GM13977 (cell line): ENCODE measurements at regions not wholly inside any gene's neighbourhood (a gene's known extent, or its start where the extent isn't known, plus 50 kb on each side); places are given as distances from the start of the nearest gene placed in this dataset.
"Not testable (repeated sequence)": the region's sequence is repeated elsewhere in the genome, so short reads cannot be mapped to it uniquely, and the experiment has no call there.

Experiments used
- DNase-seq: peaks from one replicate; pipeline ENCODE4 v3.0.0; 2012; ENCODE audit warnings: low spot score
- in situ Hi-C: fragments of 300-500 bp; cut with MboI; formaldehyde crosslinking; loops from one replicate; pipeline ENCODE4 v1.12.0; 2022; ENCODE audit warnings: low sequenced_read_pairs, low pct_unique_long_range_greater_than_20kb, mixed read lengths, inconsistent platforms; ENCODE audit not compliant: unreplicated experiment
- TF ChIP-seq, protein P1 (sequence below): IDR thresholded peaks from 2 replicates; pipeline ENCODE4 v1.5.1; 2012; ENCODE audit warnings: mild to moderate bottlenecking, control low read depth; ENCODE audit not compliant: insufficient read depth; ENCODE audit errors: extremely low read depth, missing control alignments

DNA sequence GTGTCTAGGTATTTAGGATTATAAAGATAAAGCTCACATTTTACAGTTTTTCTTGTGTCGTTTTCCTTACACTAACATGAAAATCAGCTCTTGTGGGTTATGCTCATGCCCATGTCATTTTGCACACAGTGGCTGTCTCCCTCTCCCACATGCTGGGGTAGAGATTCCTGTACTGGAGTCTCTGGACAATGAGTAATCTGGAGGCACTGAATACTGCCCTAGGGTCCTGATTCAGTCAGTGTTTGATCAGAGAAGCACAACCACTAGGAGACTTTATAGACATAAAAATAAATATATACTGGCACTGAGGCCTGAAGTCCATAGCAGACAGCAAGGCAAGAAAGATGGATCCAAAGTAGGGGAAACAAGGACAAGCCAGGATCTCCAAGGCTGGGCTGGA is 1008.8 kb downstream of the KCNMA1 start:
- in situ Hi-C loops = no loop called here
- TF ChIP-seq, protein P1, sequence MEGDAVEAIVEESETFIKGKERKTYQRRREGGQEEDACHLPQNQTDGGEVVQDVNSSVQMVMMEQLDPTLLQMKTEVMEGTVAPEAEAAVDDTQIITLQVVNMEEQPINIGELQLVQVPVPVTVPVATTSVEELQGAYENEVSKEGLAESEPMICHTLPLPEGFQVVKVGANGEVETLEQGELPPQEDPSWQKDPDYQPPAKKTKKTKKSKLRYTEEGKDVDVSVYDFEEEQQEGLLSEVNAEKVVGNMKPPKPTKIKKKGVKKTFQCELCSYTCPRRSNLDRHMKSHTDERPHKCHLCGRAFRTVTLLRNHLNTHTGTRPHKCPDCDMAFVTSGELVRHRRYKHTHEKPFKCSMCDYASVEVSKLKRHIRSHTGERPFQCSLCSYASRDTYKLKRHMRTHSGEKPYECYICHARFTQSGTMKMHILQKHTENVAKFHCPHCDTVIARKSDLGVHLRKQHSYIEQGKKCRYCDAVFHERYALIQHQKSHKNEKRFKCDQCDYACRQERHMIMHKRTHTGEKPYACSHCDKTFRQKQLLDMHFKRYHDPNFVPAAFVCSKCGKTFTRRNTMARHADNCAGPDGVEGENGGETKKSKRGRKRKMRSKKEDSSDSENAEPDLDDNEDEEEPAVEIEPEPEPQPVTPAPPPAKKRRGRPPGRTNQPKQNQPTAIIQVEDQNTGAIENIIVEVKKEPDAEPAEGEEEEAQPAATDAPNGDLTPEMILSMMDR = no peak
- DNase-seq = no peak

DNA sequence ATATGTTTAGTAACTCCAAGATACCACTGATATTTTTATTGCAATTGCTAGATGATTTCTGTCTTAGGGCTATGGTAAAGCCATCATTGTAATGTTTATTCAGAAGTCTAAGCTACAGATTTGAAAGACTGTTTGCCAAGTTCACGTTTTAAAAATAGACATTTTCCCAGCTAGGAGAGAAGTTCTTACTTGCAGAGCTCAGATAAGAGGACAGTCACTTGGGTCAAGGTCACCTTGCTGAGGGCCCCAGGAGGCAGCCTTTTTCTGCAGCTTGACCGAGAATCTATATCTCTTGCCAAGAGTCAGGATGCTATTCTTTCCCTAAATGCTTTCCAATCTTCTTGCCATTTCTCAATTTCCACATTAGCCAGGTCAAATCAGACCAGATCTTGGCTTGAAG is 1011.2 kb downstream of the KCNMA1 start:
- in situ Hi-C loops = no loop called here
- no peak for DNase-seq
- TF ChIP-seq, protein P1 = no peak

DNA sequence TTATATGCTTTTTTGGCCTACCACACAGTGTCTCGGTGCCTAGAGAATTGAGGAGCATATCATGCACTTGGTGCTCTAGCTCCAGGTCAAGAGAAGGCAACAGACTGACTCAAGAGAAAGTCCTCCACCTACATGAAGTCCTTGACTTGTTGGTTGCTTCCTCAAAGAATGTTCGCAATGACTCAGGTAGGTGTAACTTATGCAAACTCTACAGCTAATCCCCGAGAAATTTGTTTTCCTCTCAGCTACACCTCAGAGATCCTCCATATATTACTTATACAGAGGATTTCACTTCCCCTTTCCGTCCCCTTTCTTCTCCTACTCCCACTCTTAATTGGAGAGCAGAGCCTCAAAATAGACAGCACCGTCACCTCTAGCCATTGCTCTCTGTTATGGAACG is 1013.1 kb downstream of the KCNMA1 start:
- peak; percentile 37 for DNase-seq
- in situ Hi-C loops = no loop called here
- TF ChIP-seq, protein P1 = no peak

DNA sequence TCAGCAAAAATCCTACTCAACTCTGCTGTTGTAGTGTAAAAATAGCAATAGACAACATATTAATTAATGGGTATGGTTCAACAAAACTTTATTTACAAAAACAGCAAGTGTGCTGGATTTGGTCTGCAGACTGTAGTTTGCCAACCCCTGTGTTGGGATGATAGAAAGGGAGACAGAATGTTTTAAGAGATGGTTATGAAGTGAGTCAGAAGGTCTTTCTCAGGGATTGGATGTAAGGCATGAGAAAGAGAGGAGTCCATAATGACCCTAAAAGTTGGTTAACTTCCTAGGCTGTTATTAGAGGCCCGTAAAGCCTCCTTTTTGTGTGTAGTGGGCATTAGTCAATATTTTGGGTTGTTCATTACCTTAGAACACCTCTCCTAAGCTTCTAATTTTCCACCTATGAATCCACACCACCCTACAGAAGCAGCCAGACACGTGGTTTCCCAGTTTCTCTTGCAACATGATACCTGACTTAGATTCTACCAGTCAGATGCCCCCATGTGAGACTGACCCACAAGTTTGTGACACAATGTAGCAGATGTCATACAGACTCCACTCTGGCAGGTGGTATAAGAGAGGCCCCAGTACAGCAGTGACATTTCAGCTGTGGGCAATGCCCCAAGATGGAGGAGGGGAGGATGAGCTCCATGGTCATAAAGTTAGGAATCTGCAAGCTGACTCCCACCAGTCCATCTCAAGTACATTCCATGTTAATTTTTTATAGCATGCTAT is 1015.6 kb downstream of the KCNMA1 start:
- in situ Hi-C loops = no loop called here
- TF ChIP-seq, protein P1 = no peak
- no peak for DNase-seq

DNA sequence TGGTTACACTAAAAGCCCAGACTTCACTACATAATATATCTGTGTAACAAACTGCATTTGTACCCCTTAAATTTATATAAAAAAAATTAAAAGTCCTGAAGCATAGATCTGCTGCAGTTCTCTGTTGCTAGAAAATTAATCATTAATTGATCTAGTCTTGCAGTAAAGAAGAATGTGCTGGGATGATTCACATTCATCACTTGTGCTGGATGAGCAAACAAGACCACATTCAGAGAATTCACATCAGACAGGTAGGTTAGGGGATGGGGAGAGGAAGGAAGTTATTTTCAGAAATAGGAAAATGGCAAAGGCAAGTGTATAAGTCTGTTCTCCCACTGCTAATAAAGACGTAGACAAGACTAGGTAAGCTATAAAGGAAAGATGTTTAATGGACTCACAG is 1019.0 kb downstream of the KCNMA1 start:
- in situ Hi-C loops = no loop called here

DNA sequence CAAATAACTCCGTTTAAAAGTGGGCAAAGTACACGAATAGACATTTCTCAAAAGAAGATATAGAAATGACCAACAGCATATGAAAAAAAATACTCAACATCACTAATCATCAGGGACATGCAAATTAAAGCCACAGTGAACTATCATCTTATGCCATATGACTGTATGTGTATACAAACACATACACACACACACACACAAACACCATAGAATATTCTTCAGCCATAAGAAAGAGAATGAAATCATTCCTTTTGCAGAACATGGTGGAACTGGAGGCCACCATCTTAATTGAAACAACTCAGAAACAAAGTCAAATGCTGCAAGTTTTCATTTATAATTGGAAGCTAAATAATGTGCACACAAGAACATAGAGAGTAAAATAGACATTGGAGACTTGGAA is 1019.4 kb downstream of the KCNMA1 start:
- in situ Hi-C loops = no loop called here
- TF ChIP-seq, protein P1 = no peak
- no peak for DNase-seq

More for the DNA sequence above, 1019.0 kb downstream of the KCNMA1 start:
- TF ChIP-seq, protein P1 = no peak
- no peak for DNase-seq

DNA sequence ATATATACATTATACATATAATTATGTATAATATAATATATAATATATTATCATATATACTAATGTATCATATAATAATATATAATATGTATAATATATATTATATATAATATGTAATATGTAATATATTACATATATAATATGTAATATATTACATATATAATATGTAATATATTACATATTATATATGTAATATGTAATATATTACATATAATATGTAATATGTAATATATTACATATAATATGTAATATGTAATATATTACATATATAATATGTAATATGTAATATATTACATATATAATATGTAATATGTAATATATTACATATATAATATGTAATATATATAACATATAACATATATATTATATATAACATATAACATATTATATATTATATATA is 1020.9 kb downstream of the KCNMA1 start:
- in situ Hi-C loops = not testable (repeated sequence)

More for the DNA sequence above, 1020.9 kb downstream of the KCNMA1 start:
- not testable (repeated sequence) for DNase-seq
